Suprapubic skin (tissue), 3 donors: ENCODE measurements at regions not wholly inside any gene's neighbourhood (a gene's known extent, or its start where the extent isn't known, plus 50 kb on each side); places are given as distances from the start of the nearest gene placed in this dataset.

ENCODE experiments used
- CTCF ChIP-seq, 2 donors: fragments of 200-600 bp in 1 of 2; fragments of 450-650 bp in 1 of 2; sonication (generic) in 1 of 2; IDR thresholded peaks; one replicate each; pipeline ENCODE4 v1.5.1; 2016 to 2019; ENCODE audit warnings: antibody characterized with exemption in 2 of 2, mild to moderate bottlenecking in 1 of 2, moderate library complexity in 1 of 2
- EP300 ChIP-seq: sonication (generic); formaldehyde crosslinking; IDR thresholded peaks from one replicate; pipeline ENCODE4 v1.6.1; 2017; ENCODE audit warnings: antibody characterized with exemption
- POLR2A ChIP-seq, 2 donors: fragments of 450-650 bp; IDR thresholded peaks; one replicate each; pipeline ENCODE4 v1.6.1; 2017; ENCODE audit warnings: antibody characterized with exemption in 2 of 2, mild to moderate bottlenecking in 2 of 2, moderate library complexity in 2 of 2

GRCh38 chr3:78481050-78481449 lies 1286.7 kb downstream of the ROBO1 start:
- TF ChIP-seq POLR2A (IDR thresholded peaks at IDR 0.05): no peak
- TF ChIP-seq CTCF (IDR thresholded peaks at IDR 0.05): no peak
- TF ChIP-seq EP300: no peak
